Nephron (organoid): ENCODE measurements at regions not wholly inside any gene's neighbourhood (a gene's known extent, or its start where the extent isn't known, plus 50 kb on each side); places are given as distances from the start of the nearest gene placed in this dataset.
"Not testable (repeated sequence)": the region's sequence is repeated elsewhere in the genome, so short reads cannot be mapped to it uniquely, and the experiment has no call there.

Experiments
- H3K27ac Mint-ChIP-seq, 3 experiments: 2 replicates each; pipeline ENCODE4 v1.8.0; 2020; ENCODE audit warnings: mixed read lengths in 3 of 3, mild to moderate bottlenecking in 2 of 3, moderate library complexity in 1 of 3
- H3K27me3 Mint-ChIP-seq: 2 replicates; pipeline ENCODE4 v1.8.0; 2021; ENCODE audit warnings: low read depth, mild to moderate bottlenecking, moderate library complexity, mixed read lengths
- H3K36me3 Mint-ChIP-seq: 2 replicates; pipeline ENCODE4 v1.8.0; 2020; ENCODE audit warnings: low read depth, mixed read lengths
- H3K4me1 Mint-ChIP-seq: 2 replicates; pipeline ENCODE4 v1.8.0; 2020; ENCODE audit warnings: mixed read lengths
- H3K4me3 Mint-ChIP-seq, 3 experiments: 2 replicates each; pipeline ENCODE4 v1.8.0; 2020; ENCODE audit warnings: mild to moderate bottlenecking in 3 of 3, mixed read lengths in 3 of 3, moderate library complexity in 2 of 3
- H3K9me3 Mint-ChIP-seq: 2 replicates; pipeline ENCODE4 v1.8.0; 2020; ENCODE audit warnings: mixed read lengths
- CTCF ChIP-seq, 3 experiments: fragments of 200-600 bp; sonication (generic); IDR thresholded peaks; one replicate each; pipeline ENCODE4 v1.5.0; 2021; ENCODE audit warnings: antibody characterized with exemption in 3 of 3; ENCODE audit not compliant: unreplicated experiment in 3 of 3

- no peaks in the 10 kb centered on the region for H3K9me3 Mint-ChIP-seq
- no peak for TF ChIP-seq CTCF (IDR thresholded peaks at IDR 0.05; ENCODE audit: unreplicated experiment in 3 of 3)
- H3K4me1 Mint-ChIP-seq: peaks cover 11% of the 10 kb centered on the region
- H3K27ac Mint-ChIP-seq: no peak overlapping the region
- H3K4me3 Mint-ChIP-seq: no peak overlapping the region
- H3K36me3 Mint-ChIP-seq: no peaks in the 10 kb centered on the region
- H3K27me3 Mint-ChIP-seq: no peaks in the 10 kb centered on the region
Measured at GRCh38 chr12:92235703-92236472, 90.2 kb upstream of the BTG1 start.

- no peak for TF ChIP-seq CTCF (IDR thresholded peaks at IDR 0.05; ENCODE audit: unreplicated experiment in 3 of 3)
- H3K4me3 Mint-ChIP-seq: no peak overlapping the region
- peaks cover 14% of the 10 kb centered on the region for H3K4me1 Mint-ChIP-seq
- H3K27me3 Mint-ChIP-seq: no peaks in the 10 kb centered on the region
- no peaks in the 10 kb centered on the region for H3K9me3 Mint-ChIP-seq
- H3K27ac Mint-ChIP-seq: peak overlapping the region in 1 of 3 experiments; percentile 39
- H3K36me3 Mint-ChIP-seq: no peaks in the 10 kb centered on the region
Measured at GRCh38 chr12:92234533-92234932, 88.9 kb upstream of the BTG1 start.

- no peaks in the 10 kb centered on the region for H3K27me3 Mint-ChIP-seq
- peaks cover 22% of the 10 kb centered on the region for H3K4me1 Mint-ChIP-seq
- H3K27ac Mint-ChIP-seq: no peak overlapping the region
- TF ChIP-seq CTCF (IDR thresholded peaks at IDR 0.05; ENCODE audit: unreplicated experiment in 3 of 3): no peak
- H3K4me3 Mint-ChIP-seq: no peak overlapping the region
- H3K9me3 Mint-ChIP-seq: no peaks in the 10 kb centered on the region
- no peaks in the 10 kb centered on the region for H3K36me3 Mint-ChIP-seq
Measured at GRCh38 chr12:92233346-92234015, 87.8 kb upstream of the BTG1 start.

- not testable (repeated sequence) for H3K27ac Mint-ChIP-seq, H3K27me3 Mint-ChIP-seq, H3K36me3 Mint-ChIP-seq, H3K4me3 Mint-ChIP-seq, H3K9me3 Mint-ChIP-seq
- peaks cover 20% of the 10 kb centered on the region for H3K4me1 Mint-ChIP-seq
Measured at GRCh38 chr12:92232371-92232932, 86.8 kb upstream of the BTG1 start.

- H3K4me1 Mint-ChIP-seq: peaks cover 15% of the 10 kb centered on the region
- H3K27me3 Mint-ChIP-seq, H3K36me3 Mint-ChIP-seq, H3K9me3 Mint-ChIP-seq, H3K27ac Mint-ChIP-seq, H3K4me3 Mint-ChIP-seq: not testable (repeated sequence)
Measured at GRCh38 chr12:92231945-92232344, 86.3 kb upstream of the BTG1 start.

- H3K27me3 Mint-ChIP-seq, H3K27ac Mint-ChIP-seq, H3K4me3 Mint-ChIP-seq, H3K9me3 Mint-ChIP-seq, H3K36me3 Mint-ChIP-seq: not testable (repeated sequence)
- peaks cover 15% of the 10 kb centered on the region for H3K4me1 Mint-ChIP-seq
Measured at GRCh38 chr12:92231532-92231931, 85.9 kb upstream of the BTG1 start.

GRCh38 chr12:92229381-92229780, 83.7 kb upstream of the BTG1 start:
- peaks cover 23% of the 10 kb centered on the region for H3K4me1 Mint-ChIP-seq

More at GRCh38 chr12:92229381-92229780, 83.7 kb upstream of the BTG1 start:
- Mint-ChIP-seq H3K27ac (no peak overlapping the region), H3K4me3 (no peak overlapping the region), H3K9me3 (no peaks in the 10 kb centered on the region), H3K36me3 (no peaks in the 10 kb centered on the region), H3K27me3 (no peaks in the 10 kb centered on the region)
- no peak for TF ChIP-seq CTCF (IDR thresholded peaks at IDR 0.05; ENCODE audit: unreplicated experiment in 3 of 3)
